Duodenal mucosa (tissue), 2 donors: ENCODE measurements at regions not wholly inside any gene's neighbourhood (a gene's known extent, or its start where the extent isn't known, plus 50 kb on each side); places are given as distances from the start of the nearest gene placed in this dataset.

ENCODE experiments used
- H3K27ac ChIP-seq: one replicate; pipeline ENCODE4 v1.7.0; 2013; ENCODE audit warnings: low read depth, low read length
- H3K27me3 ChIP-seq, 2 donors: one replicate each; pipeline ENCODE4 v1.7.0; 2013; ENCODE audit warnings: low read length in 2 of 2, control low read depth in 1 of 2; ENCODE audit not compliant: insufficient read depth in 2 of 2, control insufficient read depth in 1 of 2
- H3K36me3 ChIP-seq, 2 donors: one replicate each; pipeline ENCODE4 v1.7.0; 2013; ENCODE audit warnings: low read length in 2 of 2, control low read depth in 1 of 2; ENCODE audit not compliant: insufficient read depth in 2 of 2, control insufficient read depth in 1 of 2
- H3K4me1 ChIP-seq, 2 donors: one replicate each; pipeline ENCODE4 v1.7.0; 2013; ENCODE audit warnings: low read length in 2 of 2, control low read depth in 1 of 2; ENCODE audit not compliant: insufficient read depth in 2 of 2, control insufficient read depth in 1 of 2
- H3K4me3 ChIP-seq, 2 donors: one replicate each; pipeline ENCODE4 v1.7.0; 2013; ENCODE audit warnings: low read length in 2 of 2, low read depth in 1 of 2
- H3K9ac ChIP-seq, 2 donors: one replicate each; pipeline ENCODE4 v1.7.0; 2013; ENCODE audit warnings: low read length in 2 of 2, low read depth in 1 of 2
- H3K9me3 ChIP-seq, 2 donors: one replicate each; pipeline ENCODE4 v1.7.0; 2013; ENCODE audit warnings: low read length in 2 of 2, control low read depth in 1 of 2; ENCODE audit not compliant: control insufficient read depth in 1 of 2

DNA sequence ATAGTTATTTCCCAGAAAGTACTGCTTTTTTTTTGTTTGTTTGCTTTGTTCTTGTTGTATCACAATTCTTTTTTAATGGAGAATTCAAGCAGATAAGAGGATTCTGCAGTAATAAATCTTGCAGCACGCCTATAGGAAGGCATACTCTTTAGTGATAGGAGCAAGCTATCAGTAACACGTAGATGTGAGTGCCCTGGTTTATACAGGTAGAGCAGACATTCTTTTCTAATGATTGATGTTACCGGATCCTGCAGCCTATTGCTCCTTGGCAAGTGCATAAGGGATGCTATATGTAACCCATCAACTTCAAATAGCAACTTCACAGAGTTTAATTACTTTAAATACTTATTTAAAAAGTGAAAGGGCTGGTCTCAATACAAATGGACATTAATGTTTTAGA lies 834.2 kb upstream of the GCFC2 start:
- no peak overlapping the region for H3K4me3 ChIP-seq
- H3K4me1 ChIP-seq: no peaks in the 10 kb centered on the region
- no peak overlapping the region for H3K27ac ChIP-seq
- H3K9me3 ChIP-seq: no peaks in the 10 kb centered on the region
- H3K36me3 ChIP-seq: no peaks in the 10 kb centered on the region
- H3K27me3 ChIP-seq: no peaks in the 10 kb centered on the region
- H3K9ac ChIP-seq: no peak overlapping the region

GRCh38 chr2:76517574-76517909 lies 806.8 kb upstream of the GCFC2 start:
- Histone ChIP-seq H3K4me3 (no peak overlapping the region), H3K36me3 (no peaks in the 10 kb centered on the region), H3K27ac (no peak overlapping the region), H3K4me1 (no peaks in the 10 kb centered on the region), H3K9me3 (no peaks in the 10 kb centered on the region), H3K27me3 (no peaks in the 10 kb centered on the region), H3K9ac (no peak overlapping the region)

DNA sequence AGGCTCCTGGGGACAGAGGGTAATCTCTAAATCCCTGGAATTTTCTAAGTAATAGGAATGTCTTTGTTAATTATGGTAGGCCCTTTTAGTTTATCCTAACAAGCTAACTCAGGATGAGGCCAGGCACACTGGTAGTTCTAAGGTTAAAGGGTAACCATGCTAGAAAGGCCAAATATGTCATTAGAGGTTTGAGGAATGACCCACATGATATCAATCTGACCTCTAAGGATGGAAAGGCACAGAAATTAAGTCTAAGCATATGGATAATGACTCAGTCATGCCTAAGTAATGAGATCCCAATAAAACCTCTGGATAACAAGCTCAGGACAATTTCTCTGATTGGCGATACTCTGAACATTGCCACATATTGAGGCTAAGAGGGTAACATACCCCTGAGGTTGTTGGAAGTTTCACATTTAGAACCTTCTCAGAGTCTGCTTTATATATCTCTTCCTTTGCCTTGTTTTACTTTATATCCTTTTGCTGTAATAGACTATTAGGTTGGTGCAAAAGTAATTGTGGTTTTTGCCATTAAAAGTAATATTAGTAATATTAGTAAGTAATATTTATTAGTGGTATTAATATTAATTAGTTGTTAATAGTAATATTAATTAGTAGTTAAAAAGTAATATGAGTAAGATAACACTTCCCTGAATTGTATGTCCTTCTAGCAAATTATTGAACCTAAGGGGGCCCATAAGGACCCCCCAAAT lies 806.3 kb upstream of the GCFC2 start:
- H3K27ac ChIP-seq: no peak overlapping the region
- H3K9me3 ChIP-seq: no peaks in the 10 kb centered on the region
- no peak overlapping the region for H3K4me3 ChIP-seq
- H3K36me3 ChIP-seq: no peaks in the 10 kb centered on the region
- no peaks in the 10 kb centered on the region for H3K27me3 ChIP-seq
- no peaks in the 10 kb centered on the region for H3K4me1 ChIP-seq
- no peak overlapping the region for H3K9ac ChIP-seq

DNA sequence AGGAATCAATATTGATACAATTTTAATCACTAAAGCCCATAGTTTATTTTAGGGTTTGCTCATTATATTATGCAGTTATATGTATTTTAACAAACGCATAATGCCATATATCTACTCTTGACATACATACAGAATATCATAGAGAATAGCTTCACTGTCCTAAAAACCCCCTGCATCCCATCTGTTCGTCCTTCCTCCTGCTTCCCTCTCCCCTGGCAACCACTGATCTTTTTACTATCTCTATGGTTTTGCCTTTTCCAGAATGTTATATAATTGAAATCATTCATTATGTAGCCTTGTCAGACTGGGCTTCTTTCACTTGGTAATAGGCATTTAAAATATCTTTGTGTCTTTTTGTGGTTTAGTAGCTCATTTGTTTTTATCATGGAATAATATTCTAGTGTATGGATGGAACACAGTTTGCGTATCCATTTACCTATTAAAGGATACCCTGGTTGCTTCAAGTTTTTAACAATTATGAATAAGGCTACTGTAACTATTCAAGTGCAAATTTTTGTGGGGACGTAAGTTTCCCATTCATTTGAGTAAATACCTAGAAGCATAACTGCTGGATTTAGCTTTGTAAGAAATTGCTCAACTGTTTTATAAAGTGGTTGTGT lies 801.6 kb upstream of the GCFC2 start:
- Histone ChIP-seq H3K4me3 (no peak overlapping the region), H3K27ac (no peak overlapping the region), H3K36me3 (no peaks in the 10 kb centered on the region), H3K27me3 (no peaks in the 10 kb centered on the region), H3K4me1 (no peaks in the 10 kb centered on the region), H3K9ac (no peak overlapping the region), H3K9me3 (no peaks in the 10 kb centered on the region)

GRCh38 chr2:76506538-76506937 lies 795.8 kb upstream of the GCFC2 start:
- Histone ChIP-seq H3K27ac (no peak overlapping the region), H3K4me3 (no peak overlapping the region), H3K9ac (no peak overlapping the region), H3K9me3 (no peaks in the 10 kb centered on the region), H3K27me3 (no peaks in the 10 kb centered on the region), H3K4me1 (no peaks in the 10 kb centered on the region), H3K36me3 (no peaks in the 10 kb centered on the region)

- H3K27ac ChIP-seq: no peak overlapping the region
- no peaks in the 10 kb centered on the region for H3K27me3 ChIP-seq
- H3K9me3 ChIP-seq: no peaks in the 10 kb centered on the region
- no peak overlapping the region for H3K4me3 ChIP-seq
- no peaks in the 10 kb centered on the region for H3K4me1 ChIP-seq
- no peak overlapping the region for H3K9ac ChIP-seq
- H3K36me3 ChIP-seq: no peaks in the 10 kb centered on the region
Measured at GRCh38 chr2:76501641-76502040, 790.9 kb upstream of the GCFC2 start.

- Histone ChIP-seq H3K36me3 (no peaks in the 10 kb centered on the region), H3K9me3 (no peaks in the 10 kb centered on the region), H3K27ac (no peak overlapping the region), H3K4me1 (no peaks in the 10 kb centered on the region), H3K27me3 (no peaks in the 10 kb centered on the region), H3K9ac (no peak overlapping the region), H3K4me3 (no peak overlapping the region)
Measured at GRCh38 chr2:76498360-76498759, 787.6 kb upstream of the GCFC2 start.

DNA sequence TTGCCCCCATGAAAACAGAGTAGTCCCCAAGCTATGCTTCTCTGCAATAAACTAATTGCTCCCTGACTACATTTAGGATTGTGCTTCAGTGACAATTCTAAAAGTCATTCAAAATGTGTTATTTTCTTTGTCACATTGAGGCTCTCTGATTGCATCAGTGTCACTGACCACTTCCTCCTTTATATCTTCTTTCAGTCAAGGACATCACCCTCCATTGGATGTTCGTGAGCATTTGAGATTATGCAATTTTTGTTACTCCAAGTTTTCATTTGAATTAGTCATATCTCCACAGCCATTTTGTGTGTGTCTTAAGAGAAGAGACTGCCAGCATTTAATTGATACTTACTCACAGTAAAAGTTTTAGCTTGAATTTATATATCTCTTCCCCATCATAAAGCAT lies 780.8 kb upstream of the GCFC2 start:
- H3K9me3 ChIP-seq: no peaks in the 10 kb centered on the region
- H3K27me3 ChIP-seq: no peaks in the 10 kb centered on the region
- no peaks in the 10 kb centered on the region for H3K4me1 ChIP-seq
- H3K27ac ChIP-seq: no peak overlapping the region
- no peak overlapping the region for H3K9ac ChIP-seq
- no peak overlapping the region for H3K4me3 ChIP-seq
- no peaks in the 10 kb centered on the region for H3K36me3 ChIP-seq

DNA sequence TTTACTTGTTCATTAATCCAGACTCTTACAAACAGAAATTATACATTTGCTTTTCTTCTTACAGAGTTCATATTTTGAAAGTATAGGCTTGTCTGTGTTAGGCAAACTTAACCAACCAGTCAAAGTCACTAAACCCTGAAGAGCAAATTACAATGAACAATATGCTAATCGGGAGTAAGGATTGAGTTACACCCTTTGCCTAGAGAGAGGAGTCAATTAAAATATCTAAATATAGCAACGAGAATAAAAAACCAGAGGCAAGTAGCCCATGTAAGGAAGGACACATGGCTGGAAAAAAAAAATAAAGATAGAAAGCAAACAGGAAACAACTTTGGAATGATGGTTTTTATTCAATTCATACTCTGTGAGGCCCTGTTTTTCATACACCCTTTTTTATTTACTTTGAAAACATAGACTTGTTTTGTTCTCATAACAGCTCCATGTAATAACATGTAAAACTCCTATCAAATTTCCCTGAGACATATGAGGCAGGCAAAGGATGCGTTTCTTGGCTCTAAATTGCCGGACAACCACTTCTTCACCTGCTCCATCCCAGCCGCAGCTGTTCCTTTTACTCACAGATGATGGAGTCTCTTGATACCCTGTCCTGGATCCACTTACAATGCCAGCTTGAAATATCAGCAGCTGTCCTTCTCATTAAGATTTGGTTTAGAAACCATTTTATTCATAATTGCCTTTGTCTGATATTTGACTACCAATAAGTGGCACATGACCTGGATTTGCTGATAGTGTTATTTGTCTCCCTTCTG lies 767.7 kb upstream of the GCFC2 start:
- no peak overlapping the region for H3K27ac ChIP-seq
- no peaks in the 10 kb centered on the region for H3K4me1 ChIP-seq
- no peak overlapping the region for H3K4me3 ChIP-seq

GRCh38 chr2:76472946-76473345 lies 762.2 kb upstream of the GCFC2 start:
- Histone ChIP-seq H3K27me3 (no peaks in the 10 kb centered on the region), H3K4me1 (peaks cover 0 to 6% of the 10 kb centered on the region in 2 donors), H3K27ac (no peak overlapping the region), H3K9me3 (peaks cover 0 to 7% of the 10 kb centered on the region in 2 donors), H3K36me3 (no peaks in the 10 kb centered on the region), H3K4me3 (no peak overlapping the region), H3K9ac (no peak overlapping the region)

More for the DNA sequence above, 767.7 kb upstream of the GCFC2 start:
- no peaks in the 10 kb centered on the region for H3K9me3 ChIP-seq
- H3K9ac ChIP-seq: no peak overlapping the region
- no peaks in the 10 kb centered on the region for H3K36me3 ChIP-seq
- no peaks in the 10 kb centered on the region for H3K27me3 ChIP-seq
